ENCODE measurements at regions not wholly inside any gene's neighbourhood (a gene's known extent, or its start where the extent isn't known, plus 50 kb on each side); places are given as distances from the start of the nearest gene placed in this dataset.

DNA sequence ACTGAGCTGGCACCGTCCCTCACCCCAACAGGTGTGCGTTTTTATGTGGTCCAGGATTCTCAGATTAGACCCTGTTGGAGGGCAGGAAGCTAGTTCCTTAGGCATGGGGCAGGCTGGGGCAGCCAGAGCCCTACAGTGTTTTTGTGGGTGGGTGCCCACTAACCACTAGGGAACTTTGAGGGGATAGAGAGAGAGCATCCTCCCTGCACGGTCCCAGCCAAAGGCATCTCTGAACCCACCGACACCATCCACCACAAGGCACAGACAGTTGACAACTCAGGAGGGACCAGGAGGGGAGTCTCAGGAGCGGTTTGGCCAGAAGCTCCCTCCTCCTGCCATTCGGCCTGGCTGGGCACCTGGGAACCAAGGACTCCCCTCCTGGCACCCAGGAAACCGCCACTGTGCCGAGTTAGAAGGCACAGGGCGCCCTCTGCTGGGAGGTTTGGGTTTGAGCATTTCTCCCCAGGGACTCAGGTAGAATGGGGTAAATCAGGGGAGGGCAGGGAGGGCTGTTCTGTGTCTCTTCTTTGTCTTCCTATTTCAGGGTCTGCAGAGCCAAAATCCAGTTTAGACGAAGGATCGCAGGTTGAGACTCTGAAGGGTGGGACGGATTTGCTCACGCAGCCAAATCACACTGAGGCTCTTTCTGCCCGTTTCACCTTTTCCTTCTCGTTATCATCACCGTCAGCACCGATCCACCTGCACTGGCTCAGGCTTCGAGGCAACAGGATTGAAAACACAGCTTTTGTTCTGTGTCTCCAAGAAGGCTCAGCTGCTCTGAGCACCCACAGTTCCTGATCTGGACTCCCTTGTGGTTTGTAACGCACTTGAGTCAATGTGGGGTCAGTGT, 84.8 kb upstream of the COL13A1 start:
- DNase-seq: peak; percentile 22

DNA sequence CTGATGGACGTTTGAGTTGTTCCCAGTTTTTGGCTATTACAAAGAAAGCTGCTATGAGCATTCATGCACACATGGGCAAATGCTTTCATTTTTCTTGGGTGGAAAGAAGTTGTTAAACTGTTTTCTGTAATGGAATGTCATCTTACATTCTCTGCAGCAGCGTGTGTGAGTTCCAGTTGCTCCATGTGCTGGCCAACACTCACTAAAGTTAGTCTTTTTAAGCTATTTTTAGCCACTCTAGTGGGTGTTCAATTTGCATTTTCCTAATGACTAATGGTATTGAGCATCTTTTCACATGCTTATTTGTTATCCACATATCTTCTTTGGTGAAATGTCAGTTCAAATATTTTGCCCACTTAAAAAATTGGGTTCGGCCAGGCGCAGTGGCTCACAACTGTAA, 82.8 kb upstream of the COL13A1 start:
- no peak for DNase-seq

DNA sequence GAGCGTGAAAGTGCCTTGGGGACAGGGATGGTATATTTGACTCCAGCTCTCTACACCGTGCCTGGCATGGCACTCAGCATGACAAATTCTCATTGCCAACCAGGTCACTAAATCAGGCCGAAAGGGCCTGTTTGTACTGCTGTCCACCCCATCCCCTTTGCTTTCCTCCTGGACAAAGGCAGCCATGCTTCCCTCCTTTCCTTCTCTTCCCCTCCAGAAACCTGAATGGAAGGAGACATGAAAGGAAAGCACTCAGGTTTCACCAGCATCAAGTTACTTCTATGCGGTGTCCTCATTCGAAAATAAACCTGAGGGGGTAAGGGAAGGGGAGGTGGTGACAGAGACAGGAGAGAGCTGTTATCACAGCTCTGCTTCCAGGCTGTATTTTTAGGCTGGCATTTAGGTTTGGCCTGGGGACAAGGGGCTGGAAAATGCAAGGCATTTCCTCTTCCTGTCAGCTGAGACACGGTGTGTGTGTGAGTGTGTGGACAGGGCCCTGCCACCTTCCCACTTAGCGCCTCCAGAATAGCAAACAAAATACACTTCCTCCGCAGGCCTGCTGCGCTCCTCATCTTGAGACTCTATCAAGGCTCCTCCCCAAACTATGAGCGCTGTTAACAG, 79.9 kb upstream of the COL13A1 start:
- DNase-seq: no peak

DNA sequence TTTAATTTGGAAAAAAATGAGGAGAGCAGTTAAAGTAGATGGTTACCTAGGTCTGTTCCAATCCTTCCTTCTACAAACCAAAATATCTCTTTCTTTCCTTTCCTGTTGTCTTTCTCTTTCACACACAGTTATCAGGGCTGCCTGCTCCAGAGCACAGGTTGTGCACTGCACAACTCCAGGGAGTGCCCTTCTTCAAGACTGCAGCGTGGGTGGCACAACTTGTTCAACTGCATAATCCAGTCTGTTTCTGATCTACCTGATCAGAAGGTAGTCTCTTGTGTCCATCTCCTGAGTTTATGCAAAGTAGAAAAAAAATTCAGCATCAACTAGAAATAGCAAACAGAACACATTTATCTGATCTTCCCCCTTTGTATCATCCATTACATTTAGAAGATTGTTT, 78.1 kb upstream of the COL13A1 start:
- no peak for DNase-seq

DNA sequence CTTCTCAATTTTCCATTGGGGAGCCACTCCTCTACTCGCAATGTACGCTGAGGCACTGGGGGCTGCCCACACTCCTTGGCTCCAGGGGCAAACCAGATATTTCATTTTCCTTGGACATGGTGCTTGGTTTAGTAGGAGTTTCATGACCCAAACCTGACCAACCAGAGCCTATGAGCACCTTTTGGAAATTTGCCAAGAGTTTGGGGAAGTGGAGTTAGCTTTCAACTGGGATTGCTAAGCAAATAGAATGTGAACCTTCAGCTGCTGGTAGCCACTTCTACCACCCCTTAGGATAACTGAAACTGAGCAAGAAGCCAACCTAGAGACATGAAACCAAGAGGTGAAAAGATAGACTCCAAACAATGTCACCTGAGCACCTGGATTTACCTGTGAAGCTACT, 74.9 kb upstream of the COL13A1 start:
- DNase-seq: no peak

DNA sequence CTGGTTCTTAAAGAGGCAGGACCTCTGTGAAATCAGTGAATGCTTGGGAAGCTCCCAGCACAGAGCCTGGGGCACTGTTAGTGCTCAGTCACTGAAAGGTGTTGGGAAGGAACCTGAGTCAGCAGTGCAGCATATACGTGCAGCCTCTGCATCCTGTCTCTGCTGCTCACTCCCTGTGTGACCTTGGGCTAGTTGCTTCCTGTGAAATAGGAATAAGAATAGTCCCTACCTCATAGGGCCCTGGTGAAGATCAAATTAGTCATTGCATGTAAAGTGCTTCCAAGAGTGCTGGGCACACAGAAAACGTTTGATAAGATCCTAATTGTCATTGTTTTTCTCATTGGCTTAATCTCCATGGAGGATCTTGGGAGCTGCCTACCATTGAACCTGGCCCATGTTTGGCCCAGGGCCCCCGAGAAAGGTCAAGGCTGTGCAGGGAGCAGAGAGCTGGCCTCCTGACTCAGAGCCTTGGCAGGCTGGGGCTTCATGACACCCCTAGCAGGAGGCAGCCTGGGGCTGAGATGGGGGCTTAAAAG, 73.3 kb upstream of the COL13A1 start:
- no peak for DNase-seq

GRCh38 chr10:69729326-69730048, 72.2 kb upstream of the COL13A1 start:
- no peak for DNase-seq

DNA sequence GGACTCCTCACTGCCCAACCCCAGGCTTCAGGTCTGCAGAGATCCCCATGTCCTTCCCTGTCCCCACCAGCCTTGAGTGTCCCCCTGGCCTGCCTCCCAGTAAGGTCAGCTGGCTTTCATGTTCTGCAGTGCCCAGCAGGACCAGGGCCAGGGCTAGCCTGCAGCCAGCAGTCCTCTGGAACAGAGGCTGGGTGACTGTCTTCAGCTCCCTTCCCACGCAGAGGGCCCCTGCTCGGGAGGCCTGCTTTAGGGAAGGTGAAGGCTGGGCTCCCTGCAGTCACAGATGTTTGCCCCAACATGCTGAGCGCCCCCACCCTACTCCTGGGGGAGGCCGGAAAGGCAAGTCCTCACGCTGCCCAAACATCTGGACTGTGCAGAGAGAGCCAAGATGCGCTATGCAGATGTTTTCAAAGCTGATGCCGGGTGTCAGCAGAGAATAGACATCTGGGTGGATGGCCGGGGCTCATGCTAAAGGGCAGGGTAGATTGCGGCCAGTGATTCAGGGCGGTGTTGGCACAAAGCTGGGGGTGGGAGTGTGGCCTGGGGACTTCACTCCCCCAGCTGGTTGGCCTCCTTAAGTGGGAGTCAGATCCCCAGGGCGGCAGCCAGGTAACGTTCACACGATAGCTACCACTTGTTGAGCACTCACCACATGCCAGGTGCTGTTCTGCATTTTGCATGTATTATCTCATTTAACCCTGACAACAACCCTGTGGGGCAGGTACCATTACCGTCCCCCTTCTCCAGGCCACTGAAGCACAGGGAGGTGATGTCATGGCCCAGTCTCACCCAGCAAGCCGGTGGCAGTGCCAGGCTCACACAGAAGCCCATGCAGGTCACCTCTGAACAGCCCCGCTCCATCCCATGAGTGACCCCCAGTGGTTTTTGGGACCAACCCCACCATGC, 71.2 kb upstream of the COL13A1 start:
- no peak for DNase-seq

DNA sequence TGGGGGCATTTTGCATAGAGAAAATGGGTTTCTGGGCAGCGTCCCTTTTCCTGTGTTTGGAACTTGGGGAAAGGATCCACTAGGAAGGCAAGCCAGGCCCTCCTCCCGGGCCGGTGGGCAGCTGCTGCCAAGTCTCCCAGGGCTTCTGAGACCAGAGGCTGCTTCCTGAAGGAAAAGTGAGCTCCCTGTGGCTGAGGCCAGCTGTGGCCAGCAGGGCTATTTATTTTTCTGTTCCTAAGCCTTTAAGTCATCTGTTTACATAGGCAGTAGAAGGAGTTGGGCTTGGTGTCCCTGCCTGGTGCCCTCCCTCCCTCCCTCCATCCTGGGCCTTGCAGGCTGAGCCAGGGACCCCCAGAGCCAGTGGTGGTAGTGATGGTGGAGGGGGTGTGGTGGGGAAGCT, 70.5 kb upstream of the COL13A1 start:
- DNase-seq: no peak

DNA sequence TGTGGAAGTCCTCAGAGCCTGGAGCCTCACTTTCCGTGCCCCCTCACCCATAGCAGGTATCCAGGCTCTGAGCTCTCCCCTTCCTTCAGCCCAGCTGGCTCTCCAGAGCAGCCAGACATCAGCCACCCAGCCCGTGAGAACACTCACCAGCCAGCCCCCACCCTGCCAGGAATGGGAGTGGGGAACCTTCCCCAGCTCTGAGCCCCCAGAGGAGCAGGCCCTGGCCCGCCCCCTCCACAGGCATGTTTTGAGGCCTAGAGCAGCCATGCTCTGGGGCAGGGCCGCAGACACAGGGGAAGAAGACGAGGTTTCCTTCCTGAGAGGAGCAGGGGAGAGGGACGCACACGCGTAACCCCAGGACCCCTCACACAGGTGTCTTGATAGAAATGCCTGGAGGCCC, 70.0 kb upstream of the COL13A1 start:
- DNase-seq: no peak

GRCh38 chr10:69732147-69732825, 69.4 kb upstream of the COL13A1 start:
- DNase-seq: no peak

DNA sequence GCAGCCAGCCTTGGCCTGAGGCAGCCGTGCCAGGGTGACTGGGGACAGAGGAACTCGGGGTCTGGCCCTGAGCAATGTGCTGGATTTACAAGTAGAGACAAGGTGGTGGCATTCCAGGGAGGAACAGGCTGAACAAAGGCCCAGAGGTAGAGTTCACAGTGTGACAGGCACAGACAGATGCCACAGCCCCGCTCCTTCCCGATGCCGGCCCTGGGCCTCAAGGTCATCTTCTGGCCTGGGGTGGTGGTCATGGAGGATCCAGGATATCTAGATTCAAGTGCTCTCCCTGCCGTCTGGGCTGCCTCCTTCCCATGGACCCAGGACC, 68.9 kb upstream of the COL13A1 start:
- no peak for DNase-seq

- DNase-seq: no peak
These were observed 67.9 kb upstream of the COL13A1 start for GRCh38 chr10:69733791-69734261.

GRCh38 chr10:69734416-69734796, 67.3 kb upstream of the COL13A1 start:
- DNase-seq: no peak

DNA sequence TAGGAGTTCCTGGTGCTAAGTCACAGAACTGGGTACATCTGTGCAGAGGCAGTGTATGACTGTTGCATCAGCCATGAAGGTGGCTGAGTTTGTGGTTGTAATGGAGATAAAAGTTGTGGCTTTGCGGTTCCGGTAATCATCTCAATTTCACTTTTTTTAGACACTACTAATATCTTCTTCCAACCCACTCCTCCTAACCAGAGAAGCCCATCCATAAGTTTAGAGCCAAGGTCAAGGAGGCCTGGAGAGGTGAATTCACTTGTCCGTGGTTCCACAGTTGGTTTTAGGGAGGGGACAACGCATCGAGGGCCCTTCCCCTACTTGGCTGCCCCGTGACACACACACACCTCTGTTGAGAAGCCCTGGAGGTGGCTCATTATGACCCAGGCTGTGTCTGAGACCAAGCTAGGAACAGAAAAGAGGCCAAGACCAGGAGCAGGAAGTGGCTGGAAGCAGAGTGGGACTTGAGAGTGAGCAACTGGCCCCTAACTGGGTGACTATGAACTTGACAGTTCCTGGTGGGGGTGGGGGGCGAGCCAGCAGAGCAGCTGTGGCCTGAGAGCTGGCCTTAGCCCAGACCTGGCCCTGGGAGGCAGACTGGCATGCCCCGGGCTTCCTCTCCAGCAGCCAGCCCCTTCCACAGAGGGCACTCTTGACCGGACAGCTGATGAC, 66.8 kb upstream of the COL13A1 start:
- no peak for DNase-seq

GRCh38 chr10:69736886-69737641, 64.6 kb upstream of the COL13A1 start:
- DNase-seq: no peak

- DNase-seq: no peak
These were observed 63.6 kb upstream of the COL13A1 start for GRCh38 chr10:69738071-69738470.

GRCh38 chr10:69738858-69739435, 62.8 kb upstream of the COL13A1 start:
- DNase-seq: no peak

GRCh38 chr10:69739634-69740033, 62.1 kb upstream of the COL13A1 start:
- DNase-seq: no peak

- no peak for DNase-seq
These were observed 61.6 kb upstream of the COL13A1 start for GRCh38 chr10:69740126-69740525.

Measured in NCI-H748 treated with DMSO at 0.1 percent for 48 hours (cell line).